ENCODE measurements at regions not wholly inside any gene's neighbourhood (a gene's known extent, or its start where the extent isn't known, plus 50 kb on each side); places are given as distances from the start of the nearest gene placed in this dataset.

DNA sequence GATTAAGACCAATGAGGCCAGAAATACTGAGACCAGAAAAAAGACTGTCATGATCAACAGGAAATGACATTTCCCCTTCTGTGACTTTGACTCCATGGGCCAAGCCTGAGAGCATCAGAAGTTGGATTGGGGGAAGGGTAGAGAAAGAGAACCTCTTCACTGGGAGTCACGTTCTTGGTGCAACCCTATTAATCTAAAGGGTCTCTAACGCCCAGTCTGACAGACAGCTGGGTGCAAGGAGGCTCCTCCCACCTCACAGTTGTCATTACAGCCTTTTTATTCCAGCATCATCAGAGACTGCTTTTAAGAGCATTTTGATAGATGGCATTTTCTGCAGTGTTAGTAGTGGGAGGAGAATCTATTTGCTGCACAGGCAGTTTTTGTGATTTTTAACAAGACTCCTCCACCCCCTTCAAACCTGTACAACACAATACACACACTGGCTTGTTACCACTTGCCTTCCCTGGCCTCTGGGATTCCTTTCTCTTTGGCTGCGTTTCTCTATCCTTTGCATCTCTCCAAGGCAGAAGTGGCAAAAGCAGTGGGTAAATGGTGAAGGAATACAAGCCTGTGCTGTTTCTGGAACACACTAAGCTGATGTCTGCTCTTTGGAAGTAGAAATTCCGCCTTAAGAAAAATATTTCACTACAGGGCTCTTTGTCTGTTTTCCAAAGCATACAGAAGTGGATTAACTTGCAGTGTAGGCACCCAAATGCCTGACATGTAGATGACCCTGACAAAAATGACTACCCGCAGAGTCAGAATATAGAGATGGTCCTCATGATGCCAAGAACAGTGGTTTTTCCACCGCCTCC is 310.4 kb upstream of the ZNF608 start:
- TF ChIP-seq, protein P1, sequence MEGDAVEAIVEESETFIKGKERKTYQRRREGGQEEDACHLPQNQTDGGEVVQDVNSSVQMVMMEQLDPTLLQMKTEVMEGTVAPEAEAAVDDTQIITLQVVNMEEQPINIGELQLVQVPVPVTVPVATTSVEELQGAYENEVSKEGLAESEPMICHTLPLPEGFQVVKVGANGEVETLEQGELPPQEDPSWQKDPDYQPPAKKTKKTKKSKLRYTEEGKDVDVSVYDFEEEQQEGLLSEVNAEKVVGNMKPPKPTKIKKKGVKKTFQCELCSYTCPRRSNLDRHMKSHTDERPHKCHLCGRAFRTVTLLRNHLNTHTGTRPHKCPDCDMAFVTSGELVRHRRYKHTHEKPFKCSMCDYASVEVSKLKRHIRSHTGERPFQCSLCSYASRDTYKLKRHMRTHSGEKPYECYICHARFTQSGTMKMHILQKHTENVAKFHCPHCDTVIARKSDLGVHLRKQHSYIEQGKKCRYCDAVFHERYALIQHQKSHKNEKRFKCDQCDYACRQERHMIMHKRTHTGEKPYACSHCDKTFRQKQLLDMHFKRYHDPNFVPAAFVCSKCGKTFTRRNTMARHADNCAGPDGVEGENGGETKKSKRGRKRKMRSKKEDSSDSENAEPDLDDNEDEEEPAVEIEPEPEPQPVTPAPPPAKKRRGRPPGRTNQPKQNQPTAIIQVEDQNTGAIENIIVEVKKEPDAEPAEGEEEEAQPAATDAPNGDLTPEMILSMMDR (IDR thresholded peaks at IDR 0.05) = no peak
- TF ChIP-seq POLR2A (IDR thresholded peaks at IDR 0.05) = no peak

Measured in lower leg skin (tissue), 3 donors.